ENCODE measurements at regions not wholly inside any gene's neighbourhood (a gene's known extent, or its start where the extent isn't known, plus 50 kb on each side); places are given as distances from the start of the nearest gene placed in this dataset.
"Not testable (repeated sequence)": the region's sequence is repeated elsewhere in the genome, so short reads cannot be mapped to it uniquely, and the experiment has no call there.

GRCh38 chr5:166916021-166916420 is 1375.4 kb upstream of the WWC1 start:
- intact Hi-C loops (cut with micrococcal nuclease): no loop called here
- no peaks in the 10 kb centered on the region for H3K27me3 Mint-ChIP-seq
- no peak for DNase-seq
- H3K27me3 ChIP-seq (ENCODE audit: insufficient read depth, low read length): no peaks in the 10 kb centered on the region
- no peaks in the 10 kb centered on the region for H3K9me3 ChIP-seq (ENCODE audit: control insufficient read depth in 1 of 2, low read length in 2 of 2)
- no peaks in the 10 kb centered on the region for H3K36me3 ChIP-seq (ENCODE audit: insufficient read depth, low read length)
- H3K4me3 Mint-ChIP-seq: no peak overlapping the region
- H3K4me3 ChIP-seq (ENCODE audit: low read length in 2 of 2): no peak overlapping the region
- no peak overlapping the region for H3K27ac Mint-ChIP-seq
- H3K9me3 Mint-ChIP-seq: peaks cover 0 to 13% (median 5%) of the 10 kb centered on the region in 8 donors
- H3K4me1 Mint-ChIP-seq: no peaks in the 10 kb centered on the region
- H3K36me3 Mint-ChIP-seq: no peaks in the 10 kb centered on the region
- no peak overlapping the region for H3K27ac ChIP-seq (ENCODE audit: low read depth, low read length)
- POLR2A ChIA-PET (ENCODE audit: partially characterized antibody): no interaction called here
- CTCF ChIA-PET (ENCODE audit: partially characterized antibody): no interaction called here
- H3K4me1 ChIP-seq (ENCODE audit: insufficient read depth, low read length): no peaks in the 10 kb centered on the region

- Mint-ChIP-seq H3K27ac (no peak overlapping the region), H3K4me3 (no peak overlapping the region), H3K36me3 (no peaks in the 10 kb centered on the region), H3K4me1 (no peaks in the 10 kb centered on the region), H3K27me3 (no peaks in the 10 kb centered on the region), H3K9me3 (peaks cover 0 to 26% (median 18%) of the 10 kb centered on the region in 8 donors)
- ChIA-PET POLR2A (ENCODE audit: partially characterized antibody) (no interaction called here), CTCF (ENCODE audit: partially characterized antibody) (no interaction called here)
- intact Hi-C loops (cut with micrococcal nuclease): no loop called here
- DNase-seq: no peak
- Histone ChIP-seq H3K27ac (ENCODE audit: low read depth, low read length) (no peak overlapping the region), H3K27me3 (ENCODE audit: insufficient read depth, low read length) (no peaks in the 10 kb centered on the region), H3K36me3 (ENCODE audit: insufficient read depth, low read length) (no peaks in the 10 kb centered on the region), H3K4me1 (ENCODE audit: insufficient read depth, low read length) (no peaks in the 10 kb centered on the region), H3K9me3 (ENCODE audit: control insufficient read depth in 1 of 2, low read length in 2 of 2) (no peaks in the 10 kb centered on the region), H3K4me3 (ENCODE audit: low read length in 2 of 2) (no peak overlapping the region)
These were observed 1365.3 kb upstream of the WWC1 start for GRCh38 chr5:166926138-166926537.

- H3K27ac ChIP-seq (ENCODE audit: low read depth, low read length); H3K9me3 ChIP-seq (ENCODE audit: control insufficient read depth in 1 of 2, low read length in 2 of 2); H3K4me1 Mint-ChIP-seq; H3K36me3 Mint-ChIP-seq; H3K36me3 ChIP-seq (ENCODE audit: insufficient read depth, low read length); intact Hi-C loops (cut with micrococcal nuclease); H3K27me3 ChIP-seq (ENCODE audit: insufficient read depth, low read length); H3K4me3 Mint-ChIP-seq; H3K27me3 Mint-ChIP-seq; H3K4me3 ChIP-seq (ENCODE audit: low read length in 2 of 2); CTCF ChIA-PET (ENCODE audit: partially characterized antibody); POLR2A ChIA-PET (ENCODE audit: partially characterized antibody); H3K4me1 ChIP-seq (ENCODE audit: insufficient read depth, low read length); H3K27ac Mint-ChIP-seq; DNase-seq: not testable (repeated sequence)
- peaks cover 2 to 22% (median 16%) of the 10 kb centered on the region in 8 donors for H3K9me3 Mint-ChIP-seq
These were observed 1364.5 kb upstream of the WWC1 start for GRCh38 chr5:166926806-166927475.

DNA sequence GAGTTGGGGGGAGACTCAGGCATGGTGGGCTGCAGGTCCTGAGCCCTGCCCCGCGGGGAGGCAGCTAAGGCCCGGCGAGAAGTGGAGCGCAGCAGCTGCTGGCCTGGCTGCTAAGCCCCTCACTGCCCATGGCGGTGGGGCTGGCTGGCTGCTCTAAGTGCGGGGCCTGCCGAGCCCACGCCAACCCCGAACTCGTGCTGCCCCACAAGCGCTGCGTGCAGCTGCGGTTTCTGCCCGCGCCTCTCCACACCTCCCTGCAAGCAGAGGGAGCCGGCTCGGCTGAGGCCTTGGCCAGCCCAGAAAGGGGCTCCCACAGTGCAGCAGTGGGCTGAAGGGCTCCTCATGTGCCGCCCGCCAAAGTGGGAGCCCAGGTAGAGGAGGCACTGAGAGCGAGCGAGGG is 1355.1 kb upstream of the WWC1 start:
- no peaks in the 10 kb centered on the region for H3K4me1 Mint-ChIP-seq
- DNase-seq: no peak
- no peaks in the 10 kb centered on the region for H3K27me3 ChIP-seq (ENCODE audit: insufficient read depth, low read length)
- CTCF ChIA-PET (ENCODE audit: partially characterized antibody): no interaction called here
- no peaks in the 10 kb centered on the region for H3K27me3 Mint-ChIP-seq
- H3K27ac ChIP-seq (ENCODE audit: low read depth, low read length): no peak overlapping the region
- no peaks in the 10 kb centered on the region for H3K36me3 Mint-ChIP-seq
- H3K36me3 ChIP-seq (ENCODE audit: insufficient read depth, low read length): no peaks in the 10 kb centered on the region
- peaks cover 2 to 28% (median 12%) of the 10 kb centered on the region in 8 donors for H3K9me3 Mint-ChIP-seq
- no peak overlapping the region for H3K4me3 Mint-ChIP-seq
- H3K27ac Mint-ChIP-seq: no peak overlapping the region
- POLR2A ChIA-PET (ENCODE audit: partially characterized antibody): no interaction called here
- H3K9me3 ChIP-seq (ENCODE audit: control insufficient read depth in 1 of 2, low read length in 2 of 2): no peaks in the 10 kb centered on the region
- intact Hi-C loops (cut with micrococcal nuclease): no loop called here
- no peak overlapping the region for H3K4me3 ChIP-seq (ENCODE audit: low read length in 2 of 2)
- no peaks in the 10 kb centered on the region for H3K4me1 ChIP-seq (ENCODE audit: insufficient read depth, low read length)

- Mint-ChIP-seq H3K4me3 (no peak overlapping the region), H3K27me3 (no peaks in the 10 kb centered on the region), H3K9me3 (peaks cover 0 to 30% (median 13%) of the 10 kb centered on the region in 8 donors), H3K36me3 (no peaks in the 10 kb centered on the region), H3K27ac (no peak overlapping the region), H3K4me1 (no peaks in the 10 kb centered on the region)
- Histone ChIP-seq H3K36me3 (ENCODE audit: insufficient read depth, low read length) (no peaks in the 10 kb centered on the region), H3K27me3 (ENCODE audit: insufficient read depth, low read length) (no peaks in the 10 kb centered on the region), H3K4me1 (ENCODE audit: insufficient read depth, low read length) (no peaks in the 10 kb centered on the region), H3K9me3 (ENCODE audit: control insufficient read depth in 1 of 2, low read length in 2 of 2) (no peaks in the 10 kb centered on the region), H3K27ac (ENCODE audit: low read depth, low read length) (no peak overlapping the region), H3K4me3 (ENCODE audit: low read length in 2 of 2) (no peak overlapping the region)
- ChIA-PET CTCF (ENCODE audit: partially characterized antibody) (no interaction called here), POLR2A (ENCODE audit: partially characterized antibody) (no interaction called here)
- no peak for DNase-seq
- intact Hi-C loops (cut with micrococcal nuclease): no loop called here
These were observed 1353.4 kb upstream of the WWC1 start for GRCh38 chr5:166938071-166938470.

- Mint-ChIP-seq H3K27me3 (no peaks in the 10 kb centered on the region), H3K4me1 (no peaks in the 10 kb centered on the region), H3K27ac (no peak overlapping the region), H3K9me3 (peaks cover 0 to 19% (median 11%) of the 10 kb centered on the region in 8 donors), H3K36me3 (no peaks in the 10 kb centered on the region), H3K4me3 (no peak overlapping the region)
- no peaks in the 10 kb centered on the region for H3K9me3 ChIP-seq (ENCODE audit: control insufficient read depth in 1 of 2, low read length in 2 of 2)
- POLR2A ChIA-PET (ENCODE audit: partially characterized antibody): no interaction called here
- CTCF ChIA-PET (ENCODE audit: partially characterized antibody): no interaction called here
- no peak overlapping the region for H3K27ac ChIP-seq (ENCODE audit: low read depth, low read length)
- no peak for DNase-seq
- H3K4me3 ChIP-seq (ENCODE audit: low read length in 2 of 2): no peak overlapping the region
- no peaks in the 10 kb centered on the region for H3K27me3 ChIP-seq (ENCODE audit: insufficient read depth, low read length)
- intact Hi-C loops (cut with micrococcal nuclease): no loop called here
- H3K36me3 ChIP-seq (ENCODE audit: insufficient read depth, low read length): no peaks in the 10 kb centered on the region
- no peaks in the 10 kb centered on the region for H3K4me1 ChIP-seq (ENCODE audit: insufficient read depth, low read length)
These were observed 1348.5 kb upstream of the WWC1 start for GRCh38 chr5:166942948-166943347.

GRCh38 chr5:166947045-166947444 is 1344.4 kb upstream of the WWC1 start:
- Mint-ChIP-seq H3K27ac (no peak overlapping the region), H3K4me1 (no peaks in the 10 kb centered on the region), H3K4me3 (no peak overlapping the region), H3K27me3 (no peaks in the 10 kb centered on the region), H3K36me3 (no peaks in the 10 kb centered on the region), H3K9me3 (peaks cover 0 to 11% (median 4%) of the 10 kb centered on the region in 8 donors)
- Histone ChIP-seq H3K4me3 (ENCODE audit: low read length in 2 of 2) (no peak overlapping the region), H3K9me3 (ENCODE audit: control insufficient read depth in 1 of 2, low read length in 2 of 2) (no peaks in the 10 kb centered on the region), H3K27me3 (ENCODE audit: insufficient read depth, low read length) (no peaks in the 10 kb centered on the region), H3K4me1 (ENCODE audit: insufficient read depth, low read length) (no peaks in the 10 kb centered on the region), H3K36me3 (ENCODE audit: insufficient read depth, low read length) (no peaks in the 10 kb centered on the region), H3K27ac (ENCODE audit: low read depth, low read length) (no peak overlapping the region)
- POLR2A ChIA-PET (ENCODE audit: partially characterized antibody): no interaction called here
- intact Hi-C loops (cut with micrococcal nuclease): no loop called here
- CTCF ChIA-PET (ENCODE audit: partially characterized antibody): interaction anchor here (0.9 kb wide), 1 partner anchor 13 kb away, joined by 4 read pairs; no protein-coding TSS in a partner anchor
- no peak for DNase-seq

DNA sequence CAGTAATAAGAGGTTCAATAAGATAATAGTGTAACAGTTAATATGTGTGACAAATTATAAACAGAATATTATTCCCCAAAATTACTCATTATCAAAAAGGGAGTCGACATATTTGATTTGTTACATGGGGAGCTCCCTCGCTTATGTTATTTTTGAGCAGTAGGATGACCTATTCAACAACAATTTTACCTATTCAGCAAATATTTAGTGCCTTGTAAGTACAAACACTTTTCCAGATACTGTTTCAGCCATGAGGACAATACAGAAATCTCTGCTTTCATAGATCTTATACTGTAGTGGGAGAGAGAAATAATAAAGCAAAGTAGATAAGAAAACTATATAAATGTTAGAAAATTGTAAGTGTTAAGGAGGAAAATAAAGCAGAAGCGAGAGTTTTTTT is 1342.8 kb upstream of the WWC1 start:
- no peaks in the 10 kb centered on the region for H3K27me3 ChIP-seq (ENCODE audit: insufficient read depth, low read length)
- no peaks in the 10 kb centered on the region for H3K4me1 ChIP-seq (ENCODE audit: insufficient read depth, low read length)
- ChIA-PET POLR2A (ENCODE audit: partially characterized antibody) (no interaction called here), CTCF (ENCODE audit: partially characterized antibody) (no interaction called here)
- Mint-ChIP-seq H3K9me3 (peaks cover 0 to 5% (median 0%) of the 10 kb centered on the region in 8 donors), H3K27me3 (no peaks in the 10 kb centered on the region), H3K4me3 (no peak overlapping the region), H3K4me1 (no peaks in the 10 kb centered on the region), H3K36me3 (no peaks in the 10 kb centered on the region), H3K27ac (no peak overlapping the region)
- H3K9me3 ChIP-seq (ENCODE audit: control insufficient read depth in 1 of 2, low read length in 2 of 2): no peaks in the 10 kb centered on the region
- H3K4me3 ChIP-seq (ENCODE audit: low read length in 2 of 2): no peak overlapping the region
- intact Hi-C loops (cut with micrococcal nuclease): no loop called here
- no peak overlapping the region for H3K27ac ChIP-seq (ENCODE audit: low read depth, low read length)
- H3K36me3 ChIP-seq (ENCODE audit: insufficient read depth, low read length): no peaks in the 10 kb centered on the region
- DNase-seq: no peak

All from CD4-positive, alpha-beta memory T cell (primary cell).